ENCODE measurements at regions not wholly inside any gene's neighbourhood (a gene's known extent, or its start where the extent isn't known, plus 50 kb on each side); places are given as distances from the start of the nearest gene placed in this dataset.

DNA sequence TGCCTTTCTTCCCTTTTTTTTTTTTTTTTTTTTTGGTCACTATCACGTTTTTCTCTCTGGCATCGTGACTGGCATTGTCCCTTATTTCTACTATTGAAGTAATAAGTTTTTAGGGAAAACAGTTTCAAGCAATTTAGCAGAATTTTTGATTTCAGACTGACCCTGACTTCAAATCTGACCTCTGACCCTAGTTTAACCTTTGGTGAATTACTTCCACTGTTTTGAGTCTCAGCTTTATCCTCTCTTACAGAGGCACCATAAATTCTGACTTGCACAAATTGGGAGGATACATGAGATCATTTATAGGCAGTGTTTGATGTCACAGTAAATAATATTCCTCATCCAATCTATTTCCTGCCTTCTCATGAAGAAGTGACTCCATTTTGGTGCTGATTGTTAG lies 187.0 kb downstream of the FASLG start:
- TF ChIP-seq POLR2A (IDR thresholded peaks at IDR 0.05) (no peak), CTCF (IDR thresholded peaks at IDR 0.05) (no peak)
